ENCODE measurements at regions not wholly inside any gene's neighbourhood (a gene's known extent, or its start where the extent isn't known, plus 50 kb on each side); places are given as distances from the start of the nearest gene placed in this dataset.
A peak's percentile ranks its signal among the peaks of the same experiment; 100 is the strongest.

- TF ChIP-seq CTCF (IDR thresholded peaks at IDR 0.05 in 2 of 3, conservative IDR thresholded peaks at IDR 0.05 in 1 of 3; ENCODE audit: insufficient read depth in 2 of 3, low read depth in 1 of 3, low read length in 3 of 3) (peak in 2 of 3 experiments; percentile 14 to 43; a peak in 1 of 6 replicates), SAFB (IDR thresholded peaks at IDR 0.05; ENCODE audit: borderline replicate concordance, low read depth, low read length) (no peak), ELF4 (CRISPR knock-in tag; IDR thresholded peaks at IDR 0.05) (peak; percentile 82), MIER1 (IDR thresholded peaks at IDR 0.05; ENCODE audit: low read depth) (no peak), GABPB1 (CRISPR knock-in tag; IDR thresholded peaks at IDR 0.05) (peak; percentile 59; the same call in 1 of the 2 replicates), CTBP1 (IDR thresholded peaks at IDR 0.05; ENCODE audit: borderline replicate concordance) (peak; percentile 80; the same call in 1 of the 2 replicates), SP1 (CRISPR knock-in tag; IDR thresholded peaks at IDR 0.05) (no peak), MBD1 (CRISPR knock-in tag; IDR thresholded peaks at IDR 0.05) (no peak), MLLT1 (IDR thresholded peaks at IDR 0.05) (peak in 1 of 2 experiments; percentile 85; a peak in 2 of 4 replicates), LARP7 (IDR thresholded peaks at IDR 0.05) (0 out of 2 replicates have a peak, but pooled peaks have one; percentile 24), SNIP1 (IDR thresholded peaks at IDR 0.05; ENCODE audit: low read depth) (no peak), ARID1B (IDR thresholded peaks at IDR 0.05) (peak; percentile 94), TRIM28 (IDR thresholded peaks at IDR 0.05) (0 out of 2 replicates have a peak, but pooled peaks have one; percentile 60)
- TF ChIP-seq, protein P1, sequence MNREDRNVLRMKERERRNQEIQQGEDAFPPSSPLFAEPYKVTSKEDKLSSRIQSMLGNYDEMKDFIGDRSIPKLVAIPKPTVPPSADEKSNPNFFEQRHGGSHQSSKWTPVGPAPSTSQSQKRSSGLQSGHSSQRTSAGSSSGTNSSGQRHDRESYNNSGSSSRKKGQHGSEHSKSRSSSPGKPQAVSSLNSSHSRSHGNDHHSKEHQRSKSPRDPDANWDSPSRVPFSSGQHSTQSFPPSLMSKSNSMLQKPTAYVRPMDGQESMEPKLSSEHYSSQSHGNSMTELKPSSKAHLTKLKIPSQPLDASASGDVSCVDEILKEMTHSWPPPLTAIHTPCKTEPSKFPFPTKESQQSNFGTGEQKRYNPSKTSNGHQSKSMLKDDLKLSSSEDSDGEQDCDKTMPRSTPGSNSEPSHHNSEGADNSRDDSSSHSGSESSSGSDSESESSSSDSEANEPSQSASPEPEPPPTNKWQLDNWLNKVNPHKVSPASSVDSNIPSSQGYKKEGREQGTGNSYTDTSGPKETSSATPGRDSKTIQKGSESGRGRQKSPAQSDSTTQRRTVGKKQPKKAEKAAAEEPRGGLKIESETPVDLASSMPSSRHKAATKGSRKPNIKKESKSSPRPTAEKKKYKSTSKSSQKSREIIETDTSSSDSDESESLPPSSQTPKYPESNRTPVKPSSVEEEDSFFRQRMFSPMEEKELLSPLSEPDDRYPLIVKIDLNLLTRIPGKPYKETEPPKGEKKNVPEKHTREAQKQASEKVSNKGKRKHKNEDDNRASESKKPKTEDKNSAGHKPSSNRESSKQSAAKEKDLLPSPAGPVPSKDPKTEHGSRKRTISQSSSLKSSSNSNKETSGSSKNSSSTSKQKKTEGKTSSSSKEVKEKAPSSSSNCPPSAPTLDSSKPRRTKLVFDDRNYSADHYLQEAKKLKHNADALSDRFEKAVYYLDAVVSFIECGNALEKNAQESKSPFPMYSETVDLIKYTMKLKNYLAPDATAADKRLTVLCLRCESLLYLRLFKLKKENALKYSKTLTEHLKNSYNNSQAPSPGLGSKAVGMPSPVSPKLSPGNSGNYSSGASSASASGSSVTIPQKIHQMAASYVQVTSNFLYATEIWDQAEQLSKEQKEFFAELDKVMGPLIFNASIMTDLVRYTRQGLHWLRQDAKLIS (CRISPR knock-in tag; IDR thresholded peaks at IDR 0.05) = 0 out of 2 replicates have a peak, but pooled peaks have one; percentile 28
Measured at GRCh38 chr1:191888996-191889622, 269.2 kb upstream of the RGS18 start (continued).
